ENCODE measurements at regions not wholly inside any gene's neighbourhood (a gene's known extent, or its start where the extent isn't known, plus 50 kb on each side); places are given as distances from the start of the nearest gene placed in this dataset.
A peak's percentile ranks its signal among the peaks of the same experiment; 100 is the strongest.

GRCh38 chr4:30801876-30802275 is 81.7 kb downstream of the PCDH7 start:
- Histone ChIP-seq H3K4me3 (no peak overlapping the region), H3K79me2 (ENCODE audit: insufficient read depth) (no peaks in the 10 kb centered on the region), H3F3A (ENCODE audit: insufficient read depth) (no peaks in the 10 kb centered on the region), H3K9me3 (ENCODE audit: low read depth) (no peaks in the 10 kb centered on the region), H4K20me1 (ENCODE audit: insufficient read depth) (no peaks in the 10 kb centered on the region), H3K4me1 (ENCODE audit: insufficient read depth) (no peaks in the 10 kb centered on the region), H3K27me3 (replicated peaks; ENCODE audit: insufficient read depth) (no peaks in the 10 kb centered on the region), H3K9me2 (ENCODE audit: insufficient read depth) (no peaks in the 10 kb centered on the region), H3K4me2 (ENCODE audit: unreplicated experiment) (no peak overlapping the region), H3K27ac (no peak overlapping the region), H3K36me3 (ENCODE audit: low read depth) (no peaks in the 10 kb centered on the region), H2AFZ (no peak overlapping the region), H3K9ac (no peak overlapping the region)
- TF ChIP-seq EZH2 (IDR thresholded peaks at IDR 0.05; ENCODE audit: insufficient read depth, poor library complexity, severe bottlenecking): no peak
- no peak for TF ChIP-seq EZH2phosphoT487 (IDR thresholded peaks at IDR 0.05; ENCODE audit: insufficient read depth, low read depth)
- in situ Hi-C loops (cut with MboI): no loop called here
- WGBS, 2 experiments (ENCODE audit: low coverage in 1 of 2, low lambda C conversion rate in 2 of 2, missing lambda C conversion rate in 2 of 2): 18 to 25% methylated on average over 2 of the region's 2 CpGs
- no peak for DNase-seq

- 24 to 25% methylated on average over 3 of the region's 3 CpGs for WGBS, 2 experiments (ENCODE audit: low coverage in 1 of 2, low lambda C conversion rate in 2 of 2, missing lambda C conversion rate in 2 of 2)
- H3K9ac ChIP-seq: no peak overlapping the region
Measured at GRCh38 chr4:30802622-30803323, 82.6 kb downstream of the PCDH7 start.

GRCh38 chr4:30808276-30808675 is 88.1 kb downstream of the PCDH7 start:
- H3K4me2 ChIP-seq (ENCODE audit: unreplicated experiment): no peak overlapping the region
- H4K20me1 ChIP-seq (ENCODE audit: insufficient read depth): no peaks in the 10 kb centered on the region
- H3K4me3 ChIP-seq: no peak overlapping the region
- H3K27me3 ChIP-seq (replicated peaks; ENCODE audit: insufficient read depth): no peaks in the 10 kb centered on the region
- DNase-seq: no peak
- no peaks in the 10 kb centered on the region for H3K79me2 ChIP-seq (ENCODE audit: insufficient read depth)
- H3K4me1 ChIP-seq (ENCODE audit: insufficient read depth): no peaks in the 10 kb centered on the region
- TF ChIP-seq EZH2 (IDR thresholded peaks at IDR 0.05; ENCODE audit: insufficient read depth, poor library complexity, severe bottlenecking) (no peak), EZH2phosphoT487 (IDR thresholded peaks at IDR 0.05; ENCODE audit: insufficient read depth, low read depth) (no peak)
- no peaks in the 10 kb centered on the region for H3K9me2 ChIP-seq (ENCODE audit: insufficient read depth)
- no peak overlapping the region for H2AFZ ChIP-seq
- no peak overlapping the region for H3K9ac ChIP-seq
- H3K36me3 ChIP-seq (ENCODE audit: low read depth): no peaks in the 10 kb centered on the region
- in situ Hi-C loops (cut with MboI): no loop called here
- no peaks in the 10 kb centered on the region for H3K9me3 ChIP-seq (ENCODE audit: low read depth)
- H3F3A ChIP-seq (ENCODE audit: insufficient read depth): no peaks in the 10 kb centered on the region
- H3K27ac ChIP-seq: no peak overlapping the region

More at GRCh38 chr4:30802622-30803323, 82.6 kb downstream of the PCDH7 start:
- H3K4me2 ChIP-seq (ENCODE audit: unreplicated experiment): no peak overlapping the region
- H3K9me2 ChIP-seq (ENCODE audit: insufficient read depth): no peaks in the 10 kb centered on the region
- H2AFZ ChIP-seq: no peak overlapping the region
- no peaks in the 10 kb centered on the region for H3K4me1 ChIP-seq (ENCODE audit: insufficient read depth)
- DNase-seq: peak; percentile 4
- H3K9me3 ChIP-seq (ENCODE audit: low read depth): no peaks in the 10 kb centered on the region
- no peak overlapping the region for H3K27ac ChIP-seq
- H3K27me3 ChIP-seq (replicated peaks; ENCODE audit: insufficient read depth): no peaks in the 10 kb centered on the region
- no peak overlapping the region for H3K4me3 ChIP-seq
- H3K79me2 ChIP-seq (ENCODE audit: insufficient read depth): no peaks in the 10 kb centered on the region
- TF ChIP-seq EZH2phosphoT487 (IDR thresholded peaks at IDR 0.05; ENCODE audit: insufficient read depth, low read depth): no peak
- TF ChIP-seq EZH2 (IDR thresholded peaks at IDR 0.05; ENCODE audit: insufficient read depth, poor library complexity, severe bottlenecking): no peak
- H3K36me3 ChIP-seq (ENCODE audit: low read depth): no peaks in the 10 kb centered on the region
- no peaks in the 10 kb centered on the region for H3F3A ChIP-seq (ENCODE audit: insufficient read depth)
- no peaks in the 10 kb centered on the region for H4K20me1 ChIP-seq (ENCODE audit: insufficient read depth)
- in situ Hi-C loops (cut with MboI): no loop called here

- H3K9me2 ChIP-seq (ENCODE audit: insufficient read depth): no peaks in the 10 kb centered on the region
- no peak overlapping the region for H3K4me3 ChIP-seq
- H3K4me1 ChIP-seq (ENCODE audit: insufficient read depth): no peaks in the 10 kb centered on the region
- no peaks in the 10 kb centered on the region for H3F3A ChIP-seq (ENCODE audit: insufficient read depth)
- no peaks in the 10 kb centered on the region for H3K79me2 ChIP-seq (ENCODE audit: insufficient read depth)
- no peak for DNase-seq
- 2 to 3% methylated on average over 2 of the region's 2 CpGs for WGBS, 2 experiments (ENCODE audit: low coverage in 1 of 2, low lambda C conversion rate in 2 of 2, missing lambda C conversion rate in 2 of 2)
- H4K20me1 ChIP-seq (ENCODE audit: insufficient read depth): no peaks in the 10 kb centered on the region
- H3K27ac ChIP-seq: no peak overlapping the region
- H3K9ac ChIP-seq: no peak overlapping the region
- in situ Hi-C loops (cut with MboI): no loop called here
- no peaks in the 10 kb centered on the region for H3K27me3 ChIP-seq (replicated peaks; ENCODE audit: insufficient read depth)
- H2AFZ ChIP-seq: no peak overlapping the region
- H3K9me3 ChIP-seq (ENCODE audit: low read depth): no peaks in the 10 kb centered on the region
- no peak overlapping the region for H3K4me2 ChIP-seq (ENCODE audit: unreplicated experiment)
- TF ChIP-seq EZH2phosphoT487 (IDR thresholded peaks at IDR 0.05; ENCODE audit: insufficient read depth, low read depth) (no peak), EZH2 (IDR thresholded peaks at IDR 0.05; ENCODE audit: insufficient read depth, poor library complexity, severe bottlenecking) (no peak)
- H3K36me3 ChIP-seq (ENCODE audit: low read depth): no peaks in the 10 kb centered on the region
Measured at GRCh38 chr4:30811296-30811695, 91.1 kb downstream of the PCDH7 start.

GRCh38 chr4:30815685-30816084 is 95.5 kb downstream of the PCDH7 start:
- H3K79me2 ChIP-seq (ENCODE audit: insufficient read depth): no peaks in the 10 kb centered on the region
- H3K27me3 ChIP-seq (replicated peaks; ENCODE audit: insufficient read depth): no peaks in the 10 kb centered on the region
- no peak overlapping the region for H2AFZ ChIP-seq
- H3K4me2 ChIP-seq (ENCODE audit: unreplicated experiment): no peak overlapping the region
- H4K20me1 ChIP-seq (ENCODE audit: insufficient read depth): no peaks in the 10 kb centered on the region
- no peaks in the 10 kb centered on the region for H3K9me3 ChIP-seq (ENCODE audit: low read depth)
- H3F3A ChIP-seq (ENCODE audit: insufficient read depth): no peaks in the 10 kb centered on the region
- TF ChIP-seq EZH2 (IDR thresholded peaks at IDR 0.05; ENCODE audit: insufficient read depth, poor library complexity, severe bottlenecking) (no peak), EZH2phosphoT487 (IDR thresholded peaks at IDR 0.05; ENCODE audit: insufficient read depth, low read depth) (no peak)
- no peak overlapping the region for H3K4me3 ChIP-seq
- DNase-seq: no peak
- H3K36me3 ChIP-seq (ENCODE audit: low read depth): no peaks in the 10 kb centered on the region
- H3K9me2 ChIP-seq (ENCODE audit: insufficient read depth): no peaks in the 10 kb centered on the region
- whole genome bisulfite sequencing, 2 experiments (ENCODE audit: low coverage in 1 of 2, low lambda C conversion rate in 2 of 2, missing lambda C conversion rate in 2 of 2): 0 to 22% methylated on average over 2 of the region's 2 CpGs
- H3K9ac ChIP-seq: no peak overlapping the region
- no peak overlapping the region for H3K27ac ChIP-seq
- in situ Hi-C loops (cut with MboI): no loop called here
- H3K4me1 ChIP-seq (ENCODE audit: insufficient read depth): no peaks in the 10 kb centered on the region
